ENCODE measurements at regions not wholly inside any gene's neighbourhood (a gene's known extent, or its start where the extent isn't known, plus 50 kb on each side); places are given as distances from the start of the nearest gene placed in this dataset.
"Not testable (repeated sequence)": the region's sequence is repeated elsewhere in the genome, so short reads cannot be mapped to it uniquely, and the experiment has no call there.

DNA sequence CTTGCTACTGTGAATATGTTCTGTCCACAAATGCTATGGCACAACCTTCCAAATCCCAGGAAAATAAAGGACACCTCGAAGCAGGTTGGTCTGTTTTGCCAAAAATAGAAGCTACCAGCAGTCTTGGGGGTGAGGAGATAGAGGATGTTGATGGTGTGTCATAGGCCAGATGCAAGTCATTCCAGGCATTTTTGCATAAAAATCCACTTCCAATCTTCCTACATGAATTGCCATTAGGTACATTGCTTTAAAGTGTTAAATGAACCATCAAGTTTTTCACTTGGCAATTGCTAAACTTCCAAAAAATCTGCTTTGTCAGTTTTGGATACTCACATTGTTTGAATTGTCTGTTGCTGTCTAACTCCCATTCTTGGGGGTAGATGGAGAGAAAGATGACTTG, 295.4 kb downstream of the MYCN start:
- DNase-seq, result no peak

DNA sequence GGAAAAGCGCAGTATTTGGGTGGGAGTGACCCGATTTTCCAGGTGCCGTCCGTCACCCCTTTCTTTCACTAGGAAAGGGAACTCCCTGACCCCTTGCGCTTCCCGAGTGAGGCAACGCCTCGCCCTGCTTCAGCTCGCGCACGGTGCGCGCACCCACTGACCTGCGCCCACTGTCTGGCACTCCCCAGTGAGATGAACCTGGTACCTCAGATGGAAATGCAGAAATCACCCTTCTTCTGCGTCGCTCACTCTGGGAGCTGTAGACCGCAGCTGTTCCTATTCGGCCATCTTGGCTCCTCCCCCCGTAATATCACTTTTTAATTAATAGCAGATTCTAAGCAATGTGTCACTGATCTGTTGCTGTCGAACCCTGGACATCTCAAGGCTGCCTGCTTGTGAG, 294.9 kb downstream of the MYCN start:
- not testable (repeated sequence) for DNase-seq

DNA sequence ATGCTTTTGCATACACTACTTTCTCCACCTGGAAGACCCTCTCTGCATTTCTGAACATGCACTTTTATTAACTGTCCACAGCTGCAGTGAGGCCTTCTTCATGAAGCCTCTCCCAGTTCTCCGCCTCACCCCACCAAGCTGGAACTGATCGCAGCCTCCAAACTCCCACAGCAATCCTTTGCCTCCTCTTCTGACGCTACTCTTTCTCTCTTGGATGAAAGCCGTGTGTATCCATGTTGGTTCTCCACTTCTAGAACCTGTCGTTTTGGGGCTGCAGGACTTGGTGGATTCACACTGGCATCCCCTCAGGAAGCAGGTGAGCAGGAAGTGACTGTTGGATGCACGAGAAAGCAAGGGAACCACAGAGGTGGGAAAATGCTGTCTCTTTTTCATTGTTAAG, 288.6 kb downstream of the MYCN start:
- DNase-seq, result no peak

DNA sequence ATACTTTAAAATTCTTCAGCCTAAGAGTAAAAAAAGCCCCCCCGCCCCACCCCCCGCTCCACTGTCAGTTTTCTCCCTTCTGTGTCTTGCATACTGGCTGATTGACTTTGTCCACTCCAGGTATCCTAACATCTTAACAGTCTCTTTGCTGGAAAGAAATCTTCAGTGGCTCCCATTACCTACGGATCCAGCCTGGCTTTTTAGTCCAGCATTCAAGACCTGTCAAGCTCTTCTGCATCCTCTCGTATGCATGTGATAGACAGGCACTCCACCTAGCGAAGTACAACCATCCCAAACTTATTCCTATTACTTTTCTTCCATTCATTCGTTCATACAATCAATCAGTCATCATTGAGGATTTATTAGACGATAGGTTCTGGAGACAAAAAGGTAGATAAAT, 288.1 kb downstream of the MYCN start:
- no peak for DNase-seq

DNA sequence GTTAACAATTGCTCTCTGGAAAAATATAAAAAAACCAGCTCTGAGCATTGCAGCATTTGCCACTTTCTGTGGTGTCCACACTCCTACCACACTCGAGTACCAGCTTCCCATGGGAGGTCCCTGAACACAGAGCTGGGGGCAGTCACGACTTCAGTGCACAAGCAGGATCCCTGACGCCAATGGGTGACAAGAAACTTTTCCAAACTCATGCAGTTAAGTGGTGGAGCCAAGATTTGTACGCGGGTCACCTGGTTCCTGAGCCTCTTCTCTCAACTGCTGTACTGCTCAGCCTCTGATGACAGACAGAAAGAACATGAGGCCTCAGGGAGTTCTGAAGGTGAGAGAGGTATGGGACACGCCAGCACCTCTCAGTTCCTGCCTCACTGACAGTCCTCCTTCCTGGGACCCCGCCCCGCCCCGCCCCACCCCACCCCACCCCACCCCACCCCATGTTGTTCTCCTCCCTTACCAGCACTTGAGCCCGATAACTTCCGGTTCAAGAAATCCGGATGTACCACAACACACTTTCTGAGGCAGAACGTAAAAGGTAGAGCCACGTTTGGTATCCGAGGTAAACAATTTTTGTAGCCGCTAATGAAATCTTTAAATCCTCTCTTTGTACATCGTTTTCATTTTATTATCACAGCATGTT, 287.6 kb downstream of the MYCN start:
- no peak for DNase-seq

DNA sequence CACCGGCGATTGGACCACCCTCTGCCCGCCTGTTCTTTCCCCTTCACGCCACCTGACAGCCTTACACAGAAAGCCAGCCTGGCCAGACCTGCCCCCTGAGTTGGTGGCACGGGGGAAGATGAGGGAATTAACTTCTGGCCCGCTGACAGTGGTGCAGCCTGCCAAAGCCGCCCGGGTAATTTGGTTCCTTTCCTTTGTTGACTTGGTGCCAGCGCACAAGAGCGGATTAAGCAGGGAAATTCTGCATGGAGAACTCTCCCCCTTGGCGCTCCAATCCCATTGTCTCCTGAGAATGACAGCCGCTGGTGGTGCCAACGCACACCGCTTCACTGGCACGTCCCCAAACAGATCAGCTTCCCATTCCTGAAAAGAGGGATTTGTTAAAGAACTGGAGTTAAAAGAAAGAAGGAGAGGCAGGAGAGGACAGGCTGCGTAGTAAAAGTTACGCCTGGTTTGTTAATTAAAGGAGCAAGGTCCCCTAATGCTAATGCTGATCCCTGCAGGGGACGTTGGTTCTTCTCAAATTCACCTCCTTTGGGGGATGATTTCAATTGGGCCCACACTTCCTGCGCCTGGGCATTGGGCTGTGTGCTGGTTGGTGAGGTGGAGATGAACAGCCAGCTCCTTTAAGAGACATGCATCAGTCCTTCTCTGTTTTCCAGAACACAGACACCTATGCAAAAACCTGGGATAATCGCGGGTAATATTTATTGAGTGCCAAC, 286.8 kb downstream of the MYCN start:
- no peak for DNase-seq

DNA sequence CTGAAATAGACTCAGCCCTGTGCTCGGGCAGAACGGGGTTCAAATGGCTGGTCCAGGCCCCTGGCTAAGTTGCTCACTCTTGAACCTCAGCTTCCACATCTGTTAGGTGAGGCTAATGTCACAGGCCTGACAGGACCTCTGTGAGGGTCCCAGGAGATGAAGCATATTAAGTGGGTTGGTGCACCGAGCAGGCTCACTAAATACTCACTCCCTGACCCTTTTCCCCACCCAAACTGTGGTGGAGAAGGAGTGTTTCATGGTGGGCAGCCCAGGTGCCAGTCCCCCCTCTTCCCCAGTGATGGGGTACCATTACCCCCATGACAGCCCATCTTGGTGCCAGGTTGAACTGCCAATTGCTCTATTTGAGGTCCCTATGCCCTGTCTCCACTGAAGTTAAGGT, 286.0 kb downstream of the MYCN start:
- no peak for DNase-seq

DNA sequence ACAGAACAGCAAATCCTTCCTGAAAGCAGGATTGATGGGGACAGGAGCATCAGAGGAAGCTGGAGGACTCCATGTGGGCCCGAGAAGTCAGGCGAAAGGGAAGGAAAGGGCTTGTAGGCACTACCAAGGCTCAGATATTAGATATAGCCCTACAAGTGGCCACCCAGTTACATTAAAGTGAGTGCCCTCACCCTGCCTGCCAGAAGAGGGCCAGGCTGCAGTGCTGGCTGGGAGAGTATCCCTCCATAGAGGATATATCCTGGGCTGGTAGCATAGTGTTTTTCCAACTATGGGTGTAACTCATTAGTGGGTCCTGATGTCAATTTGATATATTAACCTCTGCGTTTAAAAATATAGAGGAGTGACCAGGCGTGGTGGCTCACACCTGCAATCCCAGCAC, 285.2 kb downstream of the MYCN start:
- no peak for DNase-seq

DNA sequence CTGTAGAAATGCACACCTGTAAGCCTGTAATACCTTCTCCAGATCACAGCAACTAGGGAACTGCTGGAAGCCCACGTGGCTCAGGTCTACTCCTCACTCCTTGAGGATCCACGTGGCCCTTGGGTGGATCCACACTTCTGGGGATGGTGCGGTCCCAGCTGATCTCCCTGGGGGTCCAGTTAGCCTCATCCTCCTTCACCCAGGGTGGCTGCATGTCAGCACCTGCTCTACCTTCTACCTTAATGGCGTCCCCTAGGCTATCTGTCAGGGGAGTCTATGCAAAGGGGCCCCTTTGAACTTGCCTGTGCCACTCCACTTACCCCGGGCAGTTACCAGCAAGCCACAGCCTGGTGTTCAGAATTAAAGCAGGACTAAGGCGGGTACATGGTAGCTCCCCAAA, 284.7 kb downstream of the MYCN start:
- no peak for DNase-seq

DNA sequence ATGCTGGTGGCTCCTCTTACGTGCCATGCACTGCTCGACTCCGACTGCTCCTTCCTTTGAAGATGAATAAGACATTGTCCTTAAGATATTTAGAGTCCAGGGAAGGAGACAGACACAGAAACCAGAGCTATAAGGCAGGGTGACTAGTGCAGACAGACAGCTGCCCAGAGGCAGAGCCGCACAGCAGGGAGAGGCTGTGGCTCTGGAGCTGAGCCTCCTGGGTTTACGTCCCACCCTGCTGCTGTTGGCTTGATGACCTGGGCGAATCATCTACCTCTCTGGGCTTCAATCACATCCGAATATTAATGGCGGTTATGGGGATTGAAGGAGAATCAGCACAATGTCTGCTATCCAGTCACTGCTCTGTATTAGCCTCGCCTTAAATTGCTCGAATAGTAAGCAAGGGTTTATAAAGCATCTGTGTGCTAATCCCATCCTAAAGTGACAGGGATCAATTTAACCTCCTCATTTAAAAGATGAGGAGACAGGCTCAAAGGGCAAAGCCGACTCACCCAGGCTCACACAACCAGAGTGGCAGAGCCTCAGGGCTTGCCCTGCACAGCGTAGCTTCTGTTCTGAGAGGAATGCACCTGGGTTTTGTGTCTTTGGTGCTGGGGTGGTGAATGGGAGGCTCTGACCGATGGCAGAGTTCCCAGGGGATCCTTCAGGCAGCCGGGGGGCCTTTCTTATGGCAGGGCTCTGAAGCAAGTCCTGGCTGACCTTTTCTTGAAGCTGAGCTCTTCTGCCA, 284.1 kb downstream of the MYCN start:
- no peak for DNase-seq

DNA sequence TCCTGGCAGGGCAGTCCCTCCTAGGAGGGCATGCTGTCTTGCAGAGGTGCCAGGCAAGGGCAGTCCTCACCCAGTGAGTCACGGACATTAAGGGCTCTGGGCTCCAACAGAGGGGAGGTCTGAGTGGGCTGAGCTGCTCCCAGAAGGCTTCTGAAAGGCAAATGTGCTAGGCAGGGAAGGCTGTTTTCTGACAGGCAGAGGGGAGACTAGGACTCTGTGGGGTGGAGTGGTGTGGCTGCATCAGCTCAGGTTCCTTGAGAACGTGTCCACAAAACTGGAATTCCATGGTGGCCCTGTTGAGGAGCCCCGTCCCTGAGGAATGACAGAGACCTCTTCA, 283.5 kb downstream of the MYCN start:
- DNase-seq, result no peak

DNA sequence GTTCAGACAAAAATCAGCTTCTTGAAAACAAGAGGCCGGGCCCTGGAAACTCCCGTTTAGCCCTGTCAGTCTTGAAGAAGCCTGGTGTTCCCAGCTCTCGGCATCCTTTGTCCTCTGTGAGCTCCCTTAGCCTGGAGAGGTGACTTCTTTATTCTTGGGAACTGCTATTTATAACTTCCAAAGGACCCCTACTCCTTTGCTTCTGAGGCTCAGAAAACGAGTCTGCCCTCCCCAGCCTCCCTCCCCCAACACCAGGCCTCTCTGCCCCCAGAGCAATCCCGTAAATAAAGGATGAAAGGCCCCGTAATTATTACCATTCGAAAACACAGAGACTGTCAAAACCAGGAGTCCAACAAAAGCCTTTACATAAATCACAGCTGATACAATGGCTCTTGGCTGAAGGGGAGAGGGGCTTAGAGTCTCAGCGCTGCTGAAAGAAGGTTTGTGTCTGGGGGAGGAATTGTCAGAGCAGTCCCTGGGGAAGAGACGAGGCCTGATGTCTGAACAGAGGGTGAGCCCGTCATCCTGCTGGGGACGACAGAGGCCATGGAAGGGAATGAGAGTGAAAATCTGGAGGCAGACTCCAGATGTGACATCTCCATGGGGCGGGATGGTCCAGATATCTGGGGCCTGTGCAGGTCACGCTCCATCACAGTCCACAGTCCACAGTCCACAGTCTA, 283.0 kb downstream of the MYCN start:
- DNase-seq, result no peak

DNA sequence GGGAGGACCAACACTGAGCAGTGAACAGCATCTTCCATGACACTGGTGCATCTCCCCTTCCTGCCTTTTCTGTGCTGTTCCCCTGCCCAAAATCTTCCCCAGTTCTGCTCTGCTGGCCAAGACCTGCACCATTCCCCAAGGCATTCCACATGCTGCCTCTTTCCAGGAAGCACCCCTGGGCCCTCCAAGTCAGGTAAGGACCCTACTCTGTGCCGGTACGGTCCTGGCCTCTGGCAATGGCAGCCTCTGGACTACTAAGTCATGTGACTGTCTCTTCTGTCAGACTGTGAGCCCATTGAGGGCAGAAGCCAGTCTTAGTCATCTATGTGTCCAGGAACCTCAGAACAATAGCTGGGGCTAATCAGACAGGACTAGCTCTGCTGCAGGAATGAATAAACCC, 282.0 kb downstream of the MYCN start:
- no peak for DNase-seq

DNA sequence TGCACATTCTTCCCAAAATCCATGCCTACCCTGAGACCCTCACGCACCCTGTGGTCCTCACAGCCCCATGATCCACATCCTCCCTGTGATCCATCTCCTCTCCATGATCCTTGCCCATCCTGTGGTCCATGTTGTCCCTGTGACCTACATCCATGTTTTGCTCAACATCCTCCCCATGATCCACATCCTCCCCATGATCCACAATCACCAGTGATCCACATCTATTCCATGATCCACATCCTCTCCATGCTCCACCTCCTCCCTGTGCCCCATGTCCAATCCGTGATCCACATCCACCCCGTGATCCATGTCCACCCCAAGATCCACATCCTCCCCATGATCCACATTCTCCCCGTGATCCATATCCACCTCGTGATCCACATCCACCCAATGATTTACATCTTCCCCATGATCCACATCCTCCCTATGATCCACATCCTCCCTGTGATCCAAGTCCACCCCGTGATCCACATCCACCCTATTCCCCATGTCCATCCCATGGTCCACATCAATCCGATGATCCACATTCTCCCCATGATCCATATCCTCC, 281.2 kb downstream of the MYCN start:
- no peak for DNase-seq

DNA sequence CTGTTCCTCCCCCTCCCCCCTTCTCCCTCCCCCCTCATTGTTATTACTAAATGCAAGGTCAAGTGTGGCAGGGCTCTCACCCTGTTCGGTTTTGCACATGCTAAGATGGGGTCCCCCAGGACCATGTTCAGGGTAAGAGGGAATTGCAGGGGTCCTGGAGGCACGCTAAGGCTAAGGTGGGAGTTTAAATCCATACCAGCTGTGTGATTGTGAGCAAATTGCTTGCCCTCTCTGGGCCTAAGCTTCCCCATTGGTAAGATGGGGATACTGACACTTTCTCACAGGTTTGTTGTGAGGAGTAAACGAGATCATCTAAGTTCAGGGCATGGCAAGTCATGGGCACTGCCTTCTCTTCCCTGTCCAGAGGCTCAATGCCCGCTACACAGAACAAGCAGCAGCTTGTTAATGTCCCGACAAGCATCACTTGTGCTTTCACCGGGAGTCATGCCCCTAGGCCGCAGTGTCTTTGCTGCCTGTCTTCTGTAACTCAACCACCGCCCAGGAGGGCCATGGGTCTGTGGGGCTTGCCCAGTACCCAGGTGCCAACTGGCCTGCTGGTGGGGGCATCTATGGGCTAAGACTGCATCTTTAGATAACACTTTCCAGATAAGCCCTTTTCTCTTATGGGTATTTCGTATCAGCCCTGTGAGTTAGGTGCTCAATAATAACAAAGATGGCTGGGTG, 279.1 kb downstream of the MYCN start:
- no peak for DNase-seq

DNA sequence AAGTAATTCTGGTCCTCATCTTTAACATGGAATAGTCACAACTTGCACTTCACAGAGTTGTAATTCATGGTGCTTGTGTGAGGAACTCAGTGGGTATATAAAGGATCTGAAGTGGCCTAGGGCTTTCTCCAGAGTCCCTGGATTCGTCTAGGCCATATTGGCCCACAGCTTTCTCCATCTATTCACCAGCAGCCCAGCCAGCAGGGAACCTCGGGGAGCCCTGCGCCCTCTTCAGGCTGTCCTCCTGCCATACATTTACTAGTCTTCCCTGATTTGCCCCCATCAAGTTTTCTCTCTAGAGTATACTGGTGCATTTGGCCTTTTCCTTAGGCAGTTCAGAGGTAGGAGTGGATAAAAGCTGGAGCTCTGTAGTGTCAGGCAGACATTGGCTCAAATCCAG, 278.3 kb downstream of the MYCN start:
- DNase-seq, result no peak

DNA sequence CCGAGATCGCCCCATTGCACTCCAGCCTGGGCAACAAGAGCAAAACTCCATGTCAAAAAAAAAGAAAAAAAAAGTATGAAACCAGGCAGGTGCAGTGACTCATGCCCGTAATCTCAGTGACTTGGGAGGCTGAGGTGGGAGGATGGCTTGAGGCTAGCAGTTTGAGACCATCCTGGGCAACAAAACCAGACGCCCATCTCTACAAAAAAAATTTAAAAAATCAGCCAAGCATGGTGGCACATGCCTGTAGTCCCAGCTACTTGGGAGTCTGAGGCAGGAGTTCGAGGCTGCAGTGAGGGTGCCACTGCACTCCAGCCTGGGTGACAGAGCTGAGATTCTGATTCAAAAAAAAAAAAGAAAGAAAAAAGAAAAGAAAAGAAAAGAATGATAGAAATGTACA, 277.8 kb downstream of the MYCN start:
- DNase-seq, result no peak

DNA sequence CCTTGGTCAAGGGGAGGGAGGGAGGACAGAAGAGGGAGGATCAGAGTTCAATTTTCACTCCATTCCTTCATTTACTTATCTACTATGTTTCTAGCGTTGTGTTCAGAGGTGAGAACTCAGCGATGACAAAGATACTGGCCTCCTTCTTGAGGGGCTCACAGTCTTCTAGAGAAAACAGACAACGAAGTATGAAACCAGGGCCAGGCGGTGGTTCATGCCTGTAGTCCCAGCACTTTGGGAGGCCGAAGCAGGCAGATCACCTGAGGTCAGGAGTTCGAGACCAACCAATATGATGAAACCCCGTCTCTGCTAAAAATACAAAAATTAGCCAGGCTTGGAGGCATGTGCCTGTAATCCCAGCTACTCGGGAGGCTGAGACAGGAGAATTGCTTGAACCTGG, 277.4 kb downstream of the MYCN start:
- not testable (repeated sequence) for DNase-seq

DNA sequence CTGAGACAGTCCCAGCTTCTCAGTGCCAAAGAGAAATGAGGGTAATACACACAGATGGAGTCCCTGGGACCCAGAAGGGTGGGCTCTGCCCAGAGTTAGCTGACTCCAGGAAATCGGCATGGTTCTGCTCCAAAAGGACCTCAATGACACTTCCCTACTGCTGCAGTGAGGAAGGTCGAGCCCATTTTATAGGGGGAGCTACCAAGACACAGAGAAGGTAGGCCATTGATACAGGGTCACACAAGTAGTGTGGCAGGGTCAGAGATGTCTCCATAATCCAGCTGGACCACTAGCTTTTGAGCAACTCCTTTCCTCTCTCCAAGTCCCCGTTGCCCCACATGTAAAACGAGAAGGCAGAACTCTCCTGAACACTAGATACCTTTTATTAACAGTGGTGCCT, 276.9 kb downstream of the MYCN start:
- no peak for DNase-seq

DNA sequence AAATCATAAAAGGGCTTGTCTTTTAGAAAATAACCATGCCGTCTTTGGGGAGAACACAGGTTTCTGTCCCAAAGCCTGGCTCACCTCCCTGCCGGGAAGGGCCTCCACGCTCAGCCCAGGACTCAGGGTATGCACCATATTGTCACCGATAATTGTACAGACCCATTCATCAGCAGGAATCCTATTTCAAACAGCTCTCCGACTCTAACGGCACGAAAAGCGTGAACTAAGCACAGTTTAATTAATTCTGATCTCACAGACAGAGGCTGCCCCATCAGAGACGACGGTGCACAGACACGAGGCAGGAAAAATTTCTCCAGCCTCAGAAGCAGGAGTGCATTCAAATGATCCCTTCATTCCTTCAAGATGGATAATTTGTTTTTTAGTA, 276.2 kb downstream of the MYCN start:
- no peak for DNase-seq

DNA sequence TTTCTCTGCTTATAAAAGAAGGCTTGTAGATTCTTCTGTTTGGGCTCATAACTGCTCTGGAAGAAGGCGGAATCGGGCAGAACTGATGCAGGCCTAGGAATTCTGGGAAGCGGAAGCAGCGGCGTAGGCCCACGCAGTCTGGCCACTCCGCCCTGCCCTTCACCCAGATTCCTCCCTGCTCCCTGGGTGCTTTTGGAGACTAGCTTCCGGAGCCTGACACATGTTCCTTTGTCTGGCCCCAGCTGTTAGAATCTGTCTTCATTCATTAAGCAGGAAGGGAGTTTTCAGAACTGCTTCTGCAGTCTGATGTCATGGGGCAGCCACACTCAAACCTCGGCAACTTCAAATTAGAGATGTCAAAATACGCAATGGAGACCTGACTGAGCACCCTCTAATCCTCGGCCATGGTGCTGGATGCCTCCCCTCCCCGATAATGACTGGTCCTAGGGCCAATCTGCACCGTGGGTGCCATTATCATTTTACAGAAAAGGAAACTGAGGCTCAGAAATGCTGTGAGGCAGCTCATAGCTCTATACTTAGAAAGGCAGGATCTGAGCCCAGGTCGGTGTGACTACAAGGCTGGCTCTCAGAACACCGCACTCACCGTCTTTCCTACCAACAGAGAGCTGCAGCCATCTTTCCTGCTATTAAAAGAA, 275.7 kb downstream of the MYCN start:
- DNase-seq, result no peak

DNA sequence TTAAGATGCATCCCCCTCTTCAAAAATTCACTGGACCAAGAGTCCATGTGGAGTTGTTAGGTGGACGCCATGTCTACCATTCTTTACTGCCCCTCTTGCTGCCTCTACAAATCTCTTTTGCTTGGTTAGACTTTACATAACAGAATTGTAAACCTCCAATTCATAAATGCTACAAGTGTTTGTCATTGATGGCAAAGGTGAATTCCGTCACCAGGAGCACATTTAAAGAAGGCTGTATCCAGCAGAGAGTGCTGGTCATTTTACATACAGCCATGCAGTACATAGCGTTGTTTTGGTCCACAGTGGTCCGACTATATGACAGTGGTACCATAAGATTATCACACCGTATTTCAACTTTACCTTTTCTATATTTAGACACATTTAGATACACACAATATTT, 274.5 kb downstream of the MYCN start:
- DNase-seq, result no peak

All from fibroblast of skin of back (primary cell).